ENCODE measurements at regions not wholly inside any gene's neighbourhood (a gene's known extent, or its start where the extent isn't known, plus 50 kb on each side); places are given as distances from the start of the nearest gene placed in this dataset.

GRCh38 chr11:80733361-80733760, 1292.5 kb upstream of the TENM4 start:
- Histone ChIP-seq H3K4me2 (ENCODE audit: insufficient read depth in 1 of 2, low read depth in 2 of 2, low read length in 2 of 2) (no peak overlapping the region), H3K79me2 (ENCODE audit: control insufficient read depth in 1 of 2, insufficient read depth in 2 of 2, low read length in 2 of 2) (no peaks in the 10 kb centered on the region), H3K4me1 (replicated peaks in 1 of 4; ENCODE audit: control insufficient read depth in 3 of 4, insufficient read depth in 4 of 4, low read length in 3 of 4) (no peaks in the 10 kb centered on the region), H3K14ac (ENCODE audit: insufficient read length) (no peak overlapping the region), H3K23me2 (ENCODE audit: low read depth, low read length) (no peaks in the 10 kb centered on the region), H3K27ac (ENCODE audit: low read depth, low read length) (no peak overlapping the region), H3K27me3 (replicated peaks in 1 of 4; ENCODE audit: control insufficient read depth in 3 of 4, extremely low read depth in 1 of 4, insufficient read depth in 3 of 4, low read length in 3 of 4) (no peaks in the 10 kb centered on the region), H2AFZ (ENCODE audit: low read length) (no peak overlapping the region), H4K8ac (ENCODE audit: extremely low read depth, insufficient read depth, low read length) (no peak overlapping the region), H3K36me3 (ENCODE audit: control insufficient read depth in 2 of 4, insufficient read depth in 4 of 4, low read length in 3 of 4) (no peaks in the 10 kb centered on the region), H3K18ac (ENCODE audit: extremely low read depth, low read length) (no peak overlapping the region), H3K9me3 (ENCODE audit: insufficient read depth in 2 of 2, low read depth in 1 of 2, low read length in 1 of 2) (no peaks in the 10 kb centered on the region), H2BK15ac (ENCODE audit: low read length) (no peak overlapping the region), H3K9ac (replicated peaks in 1 of 4; ENCODE audit: extremely low read depth in 1 of 4, low read depth in 3 of 4, low read length in 3 of 4) (no peak overlapping the region), H2BK120ac (replicated peaks; ENCODE audit: low read depth, low read length) (no peak overlapping the region), H4K5ac (ENCODE audit: insufficient read length, low read depth, low read length) (no peak overlapping the region), H4K20me1 (replicated peaks in 1 of 2; ENCODE audit: control insufficient read depth in 1 of 2, insufficient read depth in 2 of 2, low read length in 2 of 2) (no peaks in the 10 kb centered on the region), H3K79me1 (ENCODE audit: low read depth, low read length) (no peaks in the 10 kb centered on the region), H4K91ac (replicated peaks; ENCODE audit: insufficient read length, low read length) (no peak overlapping the region), H2BK5ac (ENCODE audit: low read depth, low read length) (no peak overlapping the region), H2BK20ac (ENCODE audit: low read length) (no peak overlapping the region), H2AK5ac (ENCODE audit: low read depth, low read length) (no peak overlapping the region), H3K23ac (ENCODE audit: insufficient read length) (no peak overlapping the region), H3K4me3 (ENCODE audit: extremely low read depth in 1 of 4, insufficient read depth in 2 of 4, low read depth in 3 of 4, low read length in 4 of 4) (no peak overlapping the region), H3K4ac (replicated peaks; ENCODE audit: insufficient read length, low read depth, low read length) (no peak overlapping the region), H2BK12ac (ENCODE audit: low read depth, low read length) (no peak overlapping the region), H3K56ac (replicated peaks; ENCODE audit: insufficient read length, low read depth, low read length) (no peak overlapping the region)
- no peak for TF ChIP-seq MAX (IDR thresholded peaks at IDR 0.05)
- no peak for TF ChIP-seq FOSL1 (IDR thresholded peaks at IDR 0.05; ENCODE audit: insufficient read depth, low read depth, low read length)
- TF ChIP-seq CEBPB (IDR thresholded peaks at IDR 0.05; ENCODE audit: low read depth, low read length): no peak
- TF ChIP-seq ZNF274 (IDR thresholded peaks at IDR 0.05; ENCODE audit: borderline replicate concordance, extremely low read depth, low read length): no peak
- 96% methylated on average over 3 of the region's 3 CpGs; no CpG with 5 or more reads in 1 of the 2 experiments for WGBS, 2 experiments (ENCODE audit: extremely low coverage in 1 of 2, insufficient coverage in 1 of 2, insufficient read length in 1 of 2, insufficient replicate concordance in 2 of 2, low coverage in 1 of 2, low lambda C conversion rate in 2 of 2, missing lambda C conversion rate in 1 of 2)
- DNase-seq (ENCODE audit: low read depth in 1 of 2, low spot score in 2 of 2): no peak
- no peak for FAIRE-seq
- POLR2A ChIA-PET (ENCODE audit: partially characterized antibody): no interaction called here
- CTCF ChIA-PET (ENCODE audit: partially characterized antibody): no interaction called here

Data from H1 (cell line).